ENCODE measurements at regions not wholly inside any gene's neighbourhood (a gene's known extent, or its start where the extent isn't known, plus 50 kb on each side); places are given as distances from the start of the nearest gene placed in this dataset.

GRCh38 chr4:186936496-186937375 lies 213.1 kb upstream of the FAT1 start:
- peak; percentile 43 for FAIRE-seq
- Histone ChIP-seq H2AFZ (ENCODE audit: control insufficient read depth, low read length) (peak overlapping the region; percentile 52), H3K4me3 (ENCODE audit: control insufficient read depth in 2 of 3, extremely low read depth in 1 of 3, insufficient read depth in 2 of 3, low read depth in 1 of 3, low read length in 3 of 3) (no peak overlapping the region), H3K9me3 (ENCODE audit: control insufficient read depth, low read depth, low read length) (no peaks in the 10 kb centered on the region), H4K20me1 (ENCODE audit: control insufficient read depth, extremely low read depth, insufficient read depth, low read length) (no peaks in the 10 kb centered on the region), H3K9me1 (ENCODE audit: control insufficient read depth, extremely low read depth, insufficient read depth, low read length) (no peaks in the 10 kb centered on the region), H3K36me3 (ENCODE audit: control insufficient read depth in 2 of 2, extremely low read depth in 1 of 2, insufficient read depth in 2 of 2, low read length in 2 of 2) (no peaks in the 10 kb centered on the region), H3K27ac (ENCODE audit: control insufficient read depth, insufficient read depth, low read length) (peak overlapping the region; percentile 13), H3K4me1 (ENCODE audit: control insufficient read depth, extremely low read depth, insufficient read depth, low read length) (peaks cover 10% of the 10 kb centered on the region), H3K79me2 (ENCODE audit: control insufficient read depth, insufficient read depth, low read length) (no peaks in the 10 kb centered on the region), H3K9ac (ENCODE audit: control insufficient read depth, extremely low read depth, insufficient read depth, low read length) (peak overlapping the region; percentile 2), H3K27me3 (ENCODE audit: control insufficient read depth, extremely low read depth, insufficient read depth, low read length) (no peaks in the 10 kb centered on the region), H3K4me2 (ENCODE audit: control insufficient read depth, extremely low read depth, insufficient read depth, low read depth, low read length) (peak overlapping the region; percentile 17)
- dilution Hi-C loops (cut with MboI; ENCODE audit: extremely low pct_ligation_motif_present, low sequenced_read_pairs) = no loop called here
- TF ChIP-seq EZH2 (IDR thresholded peaks at IDR 0.05; ENCODE audit: low read length) = no peak
- peak in 1 of 3 experiments; percentile 31 for TF ChIP-seq CTCF (optimal IDR thresholded peaks at IDR 0.05 in 1 of 3, IDR thresholded peaks at IDR 0.05 in 1 of 3, conservative IDR thresholded peaks at IDR 0.05 in 1 of 3; ENCODE audit: extremely low read depth in 1 of 3, insufficient read depth in 2 of 3, low read length in 3 of 3)
- DNase-seq (ENCODE audit: low read depth, low spot score) = no peak

GRCh38 chr4:186939226-186939625 lies 215.6 kb upstream of the FAT1 start:
- Histone ChIP-seq H3K27ac (ENCODE audit: control insufficient read depth, insufficient read depth, low read length) (no peak overlapping the region), H3K79me2 (ENCODE audit: control insufficient read depth, insufficient read depth, low read length) (no peaks in the 10 kb centered on the region), H3K4me3 (ENCODE audit: control insufficient read depth in 2 of 3, extremely low read depth in 1 of 3, insufficient read depth in 2 of 3, low read depth in 1 of 3, low read length in 3 of 3) (no peak overlapping the region), H3K27me3 (ENCODE audit: control insufficient read depth, extremely low read depth, insufficient read depth, low read length) (no peaks in the 10 kb centered on the region), H3K9me3 (ENCODE audit: control insufficient read depth, low read depth, low read length) (no peaks in the 10 kb centered on the region), H4K20me1 (ENCODE audit: control insufficient read depth, extremely low read depth, insufficient read depth, low read length) (no peaks in the 10 kb centered on the region), H3K9ac (ENCODE audit: control insufficient read depth, extremely low read depth, insufficient read depth, low read length) (no peak overlapping the region), H3K4me2 (ENCODE audit: control insufficient read depth, extremely low read depth, insufficient read depth, low read depth, low read length) (no peak overlapping the region), H3K9me1 (ENCODE audit: control insufficient read depth, extremely low read depth, insufficient read depth, low read length) (no peaks in the 10 kb centered on the region), H3K4me1 (ENCODE audit: control insufficient read depth, extremely low read depth, insufficient read depth, low read length) (peaks cover 7% of the 10 kb centered on the region), H2AFZ (ENCODE audit: control insufficient read depth, low read length) (no peak overlapping the region), H3K36me3 (ENCODE audit: control insufficient read depth in 2 of 2, extremely low read depth in 1 of 2, insufficient read depth in 2 of 2, low read length in 2 of 2) (no peaks in the 10 kb centered on the region)
- FAIRE-seq (no peak), DNase-seq (ENCODE audit: low read depth, low spot score) (no peak)
- TF ChIP-seq EZH2 (IDR thresholded peaks at IDR 0.05; ENCODE audit: low read length) = no peak
- TF ChIP-seq CTCF (optimal IDR thresholded peaks at IDR 0.05 in 1 of 3, IDR thresholded peaks at IDR 0.05 in 1 of 3, conservative IDR thresholded peaks at IDR 0.05 in 1 of 3; ENCODE audit: extremely low read depth in 1 of 3, insufficient read depth in 2 of 3, low read length in 3 of 3) = no peak
- dilution Hi-C loops (cut with MboI; ENCODE audit: extremely low pct_ligation_motif_present, low sequenced_read_pairs) = no loop called here
